ENCODE measurements at regions not wholly inside any gene's neighbourhood (a gene's known extent, or its start where the extent isn't known, plus 50 kb on each side); places are given as distances from the start of the nearest gene placed in this dataset.
A peak's percentile ranks its signal among the peaks of the same experiment; 100 is the strongest.

DNA sequence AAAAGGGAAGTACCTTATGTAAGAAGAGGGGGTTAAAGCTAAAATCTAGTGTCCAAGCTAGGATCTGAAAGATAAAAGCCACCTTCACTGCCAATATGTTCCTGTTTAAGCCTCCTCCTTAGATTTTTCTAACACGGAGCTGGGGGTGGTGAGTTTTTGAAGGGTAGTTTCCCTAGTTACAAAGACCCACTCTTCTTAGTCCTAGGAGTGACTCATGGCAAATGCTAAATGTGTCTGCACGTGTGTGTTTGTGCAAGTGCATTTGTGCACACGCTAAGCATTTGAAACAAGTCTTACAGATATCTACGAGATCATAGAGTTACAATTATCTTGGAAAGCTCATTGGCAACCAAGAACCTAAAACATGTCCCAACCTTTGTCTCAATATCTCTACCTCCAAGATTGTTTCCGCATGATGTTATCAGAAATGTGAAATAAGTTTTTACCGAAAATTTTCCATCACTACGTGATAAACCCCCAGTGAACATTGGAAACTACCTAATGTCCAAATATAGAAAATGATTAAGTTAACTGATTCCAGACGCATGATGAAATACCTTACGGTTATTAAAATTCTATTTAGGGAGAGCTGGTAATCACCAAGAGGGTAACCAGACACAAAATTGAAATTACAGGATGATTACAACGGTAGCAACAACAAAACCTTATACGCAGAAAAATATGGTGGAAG is 78.0 kb upstream of the HRH2 start:
- Histone ChIP-seq H3K4me1 (peaks cover 10% of the 10 kb centered on the region; the same call in 1 of the 2 replicates), H3K27ac (peak overlapping the region; percentile 33), H3K36me3 (no peaks in the 10 kb centered on the region), H3K4me3 (no peak overlapping the region), H3K27me3 (no peaks in the 10 kb centered on the region), H3K9me3 (replicated peaks) (no peaks in the 10 kb centered on the region)
- no peak for DNase-seq

DNA sequence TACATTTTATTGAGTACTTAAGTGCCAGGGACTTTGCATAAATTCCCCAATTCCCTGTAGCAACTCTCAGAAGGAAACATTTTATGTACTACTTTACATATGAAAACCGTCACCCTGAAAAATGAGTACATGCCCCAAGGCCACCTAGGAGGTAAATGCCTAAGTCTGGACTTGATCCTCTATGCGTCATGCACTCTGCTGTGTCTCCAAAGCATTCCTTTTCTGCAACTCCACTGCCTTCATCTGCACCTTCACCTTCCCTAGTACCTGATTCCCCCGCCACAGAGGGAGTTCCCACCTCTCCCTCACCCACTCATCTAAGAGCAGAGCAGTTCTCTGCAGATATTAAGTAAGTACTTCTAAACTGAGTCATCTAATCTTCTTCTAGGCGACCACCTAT is 75.2 kb upstream of the HRH2 start:
- DNase-seq: no peak
- no peak overlapping the region for H3K27ac ChIP-seq
- peaks cover 7% of the 10 kb centered on the region; the same call in 1 of the 2 replicates for H3K4me1 ChIP-seq
- no peaks in the 10 kb centered on the region for H3K36me3 ChIP-seq
- no peaks in the 10 kb centered on the region for H3K27me3 ChIP-seq
- no peak overlapping the region for H3K4me3 ChIP-seq
- H3K9me3 ChIP-seq (replicated peaks): no peaks in the 10 kb centered on the region

DNA sequence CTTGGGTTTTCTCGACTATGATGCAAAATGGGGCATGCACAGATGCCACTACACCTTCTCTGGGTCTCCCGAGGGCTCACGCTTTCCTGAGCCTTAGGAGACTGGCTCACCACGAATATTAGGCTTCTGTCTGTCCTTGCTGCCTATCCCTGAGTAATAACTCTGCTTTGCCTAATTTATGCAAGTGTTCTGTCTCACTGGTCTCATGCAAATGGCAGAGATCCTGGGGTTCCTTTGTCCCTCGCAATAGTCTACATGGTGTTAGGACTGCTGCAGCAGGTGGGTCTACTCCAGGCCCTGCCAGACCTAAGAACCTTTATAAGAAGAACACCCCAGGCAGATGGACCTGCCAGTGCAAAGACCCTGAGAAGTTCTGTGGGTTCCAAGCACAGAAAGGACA is 72.3 kb upstream of the HRH2 start:
- H3K9me3 ChIP-seq (replicated peaks): no peaks in the 10 kb centered on the region
- no peak overlapping the region for H3K27ac ChIP-seq
- H3K36me3 ChIP-seq: no peaks in the 10 kb centered on the region
- H3K27me3 ChIP-seq: no peaks in the 10 kb centered on the region
- DNase-seq: no peak
- H3K4me1 ChIP-seq: peaks cover 6% of the 10 kb centered on the region
- H3K4me3 ChIP-seq: no peak overlapping the region

DNA sequence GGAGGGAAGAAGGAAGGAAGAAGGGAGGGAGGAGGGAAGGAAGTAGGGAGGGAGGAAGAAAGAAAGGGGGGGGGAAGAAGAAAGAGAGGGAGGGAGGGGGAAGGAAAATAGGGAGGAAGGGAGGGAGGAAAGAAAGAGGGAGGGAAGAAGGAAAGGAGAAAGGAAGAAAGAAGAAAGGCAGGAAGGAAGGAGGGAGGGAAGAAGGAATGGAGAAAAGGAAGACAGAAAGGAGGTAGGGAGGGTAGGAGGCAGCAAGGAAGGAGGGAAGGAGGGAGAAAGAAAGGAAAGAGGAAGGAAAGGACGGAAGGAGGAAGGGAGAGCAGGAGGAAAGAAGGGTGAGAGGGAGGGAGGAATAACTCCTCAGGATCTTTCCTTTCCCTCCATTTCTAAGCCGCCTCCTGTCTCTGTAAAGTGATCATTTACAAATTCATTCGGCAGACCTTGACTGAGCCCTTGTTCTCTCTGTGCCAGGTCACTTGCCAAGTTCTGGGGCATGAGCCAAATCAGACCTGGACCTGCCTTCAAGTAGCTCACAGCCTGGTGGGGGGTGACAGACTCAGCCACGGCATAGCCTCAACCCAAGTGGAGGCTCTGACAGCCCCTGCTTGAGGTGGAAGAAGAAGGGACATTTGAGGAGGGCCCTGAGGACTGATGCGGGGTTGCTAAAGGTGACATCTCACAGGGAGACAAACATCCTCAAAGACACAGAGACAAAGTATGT is 69.0 kb upstream of the HRH2 start:
- Histone ChIP-seq H3K4me1 (peaks cover 9% of the 10 kb centered on the region), H3K36me3 (no peaks in the 10 kb centered on the region), H3K4me3 (no peak overlapping the region), H3K9me3 (replicated peaks) (no peaks in the 10 kb centered on the region), H3K27me3 (0 out of 2 replicates have a peak, but pooled peaks cover 3% of the 10 kb centered on the region), H3K27ac (no peak overlapping the region)
- no peak for DNase-seq

DNA sequence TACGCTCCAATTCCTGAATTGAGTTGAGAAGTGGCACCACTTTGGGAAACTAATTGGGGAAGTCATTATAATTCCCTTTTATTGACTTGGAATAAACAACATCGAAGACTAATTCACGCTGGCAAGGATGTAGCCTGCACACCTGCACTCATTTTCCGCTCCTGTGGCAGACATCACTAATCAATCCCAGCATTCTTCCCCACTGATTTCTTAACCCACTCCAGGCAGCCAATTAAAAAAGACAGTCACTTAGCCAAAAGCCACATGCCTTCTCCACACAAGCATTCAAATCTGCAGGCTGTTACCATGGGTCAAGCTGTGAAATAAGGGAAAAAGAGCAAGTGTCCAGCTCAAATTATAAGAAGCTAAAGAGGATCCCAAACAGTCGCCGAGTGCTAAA is 68.2 kb upstream of the HRH2 start:
- Histone ChIP-seq H3K4me3 (no peak overlapping the region), H3K9me3 (replicated peaks) (no peaks in the 10 kb centered on the region), H3K4me1 (peaks cover 9% of the 10 kb centered on the region), H3K27ac (peak overlapping the region; percentile 54), H3K36me3 (no peaks in the 10 kb centered on the region), H3K27me3 (0 out of 2 replicates have a peak, but pooled peaks cover 3% of the 10 kb centered on the region)
- DNase-seq: no peak

DNA sequence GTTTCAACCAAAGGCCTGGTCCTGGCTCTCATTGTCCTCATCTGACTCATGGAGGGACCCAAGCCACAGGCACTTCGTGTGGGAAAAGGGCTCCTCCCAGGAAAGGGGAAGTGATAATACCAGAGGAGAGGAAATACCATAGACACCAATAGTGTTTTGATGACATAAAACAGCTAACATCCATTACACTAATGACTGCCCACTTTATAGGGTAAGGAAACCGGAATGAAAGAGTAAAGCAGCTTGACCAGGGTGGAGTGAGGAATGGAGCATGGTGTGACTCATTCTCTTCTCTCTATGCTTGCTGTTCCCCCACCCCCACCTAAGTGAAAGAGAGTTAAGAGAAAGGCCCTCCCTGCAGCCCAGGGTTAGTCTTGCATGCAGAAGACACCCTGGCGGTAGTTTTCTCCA is 67.4 kb upstream of the HRH2 start:
- Histone ChIP-seq H3K4me3 (no peak overlapping the region), H3K4me1 (peaks cover 9% of the 10 kb centered on the region), H3K9me3 (replicated peaks) (no peaks in the 10 kb centered on the region), H3K27ac (peak overlapping the region; percentile 54), H3K36me3 (no peaks in the 10 kb centered on the region), H3K27me3 (0 out of 2 replicates have a peak, but pooled peaks cover 3% of the 10 kb centered on the region)
- DNase-seq: peak; percentile 61 to 65

DNA sequence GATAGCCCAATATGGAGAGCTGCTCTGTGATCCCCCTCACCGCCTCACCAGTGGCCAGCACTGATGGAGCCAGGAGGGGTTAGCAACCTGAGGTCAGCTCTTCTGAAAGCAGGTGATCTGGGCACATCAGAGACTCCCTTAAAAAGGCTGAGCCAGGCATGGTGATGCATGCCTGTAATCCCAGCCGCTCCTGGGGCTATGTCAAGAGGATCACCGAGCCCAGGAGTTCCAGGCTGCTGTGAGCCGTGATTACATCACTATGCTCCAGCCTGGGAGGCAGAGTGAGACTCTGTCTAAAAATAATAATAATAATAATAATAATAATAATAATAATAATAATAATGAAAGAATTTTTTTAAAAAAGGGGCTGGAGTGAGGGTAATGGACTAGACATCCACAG is 66.6 kb upstream of the HRH2 start:
- no peak overlapping the region for H3K27ac ChIP-seq
- H3K36me3 ChIP-seq: no peaks in the 10 kb centered on the region
- H3K27me3 ChIP-seq: 0 out of 2 replicates have a peak, but pooled peaks cover 3% of the 10 kb centered on the region

DNA sequence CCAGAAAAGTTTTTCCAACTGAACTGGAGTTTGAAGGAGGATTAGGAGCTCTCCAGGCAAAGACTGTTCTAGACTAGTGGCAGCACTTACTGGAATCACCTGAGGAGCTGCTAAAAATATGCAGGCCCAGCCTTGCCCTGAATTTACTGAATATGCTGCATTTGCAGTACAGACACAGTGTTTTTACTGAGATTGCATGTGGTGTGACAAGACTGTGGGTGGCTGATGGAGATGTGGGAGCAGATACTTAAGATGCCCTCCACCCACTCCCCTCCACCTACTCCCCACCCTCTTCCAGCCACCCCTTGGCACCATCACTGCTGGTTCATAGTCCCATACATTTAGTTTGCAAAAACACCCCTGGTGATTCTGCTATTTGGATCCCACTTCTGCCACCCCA is 64.1 kb upstream of the HRH2 start:
- no peak overlapping the region for H3K4me3 ChIP-seq
- peaks cover 9% of the 10 kb centered on the region for H3K4me1 ChIP-seq
- H3K27ac ChIP-seq: no peak overlapping the region
- H3K36me3 ChIP-seq: no peaks in the 10 kb centered on the region
- DNase-seq: no peak
- H3K9me3 ChIP-seq (replicated peaks): no peaks in the 10 kb centered on the region
- 0 out of 2 replicates have a peak, but pooled peaks cover 5% of the 10 kb centered on the region for H3K27me3 ChIP-seq

More for the DNA sequence above, 66.6 kb upstream of the HRH2 start:
- H3K4me1 ChIP-seq: peaks cover 9% of the 10 kb centered on the region
- DNase-seq: no peak
- H3K9me3 ChIP-seq (replicated peaks): no peaks in the 10 kb centered on the region
- H3K4me3 ChIP-seq: no peak overlapping the region

DNA sequence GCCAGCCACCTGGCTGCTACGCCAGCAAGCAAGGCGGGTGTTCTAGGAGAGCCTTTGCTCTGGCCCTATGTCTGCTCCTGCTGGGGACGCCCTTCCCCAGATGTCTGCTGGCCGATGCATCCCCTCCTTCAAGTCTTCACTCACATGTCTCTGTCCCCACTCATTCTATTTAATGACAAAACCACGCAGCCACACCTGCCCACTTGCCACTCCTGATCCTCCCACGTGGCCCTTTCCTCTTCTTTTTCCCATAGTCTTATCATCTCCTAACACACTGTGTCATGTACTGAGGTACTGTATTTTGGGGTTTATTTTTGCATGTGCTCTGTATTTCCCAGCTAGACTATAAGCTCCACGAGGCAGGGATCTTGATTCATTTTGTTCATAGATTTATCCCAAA is 62.0 kb upstream of the HRH2 start:
- no peak for DNase-seq

DNA sequence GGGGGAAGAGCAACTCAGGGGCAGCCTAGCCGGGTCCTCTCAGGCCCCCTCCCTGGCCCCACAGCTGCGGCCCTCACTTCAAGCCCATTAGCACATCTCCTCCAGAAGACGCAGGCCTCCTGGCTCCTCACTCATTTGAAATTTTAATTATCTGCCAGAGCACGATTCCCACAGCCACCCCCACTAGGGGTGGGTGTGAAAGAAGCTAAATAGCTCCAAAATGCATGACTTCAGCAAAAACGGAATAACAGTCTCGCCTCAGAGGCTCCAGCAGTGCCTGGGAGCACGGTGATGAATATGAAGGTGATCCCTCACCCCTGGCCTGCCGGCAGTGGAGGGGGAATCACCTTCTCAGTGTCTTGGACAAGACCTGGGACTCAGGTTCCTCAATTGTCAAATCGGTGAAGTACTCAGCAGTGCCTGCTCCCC is 61.1 kb upstream of the HRH2 start:
- no peak overlapping the region for H3K4me3 ChIP-seq
- no peak overlapping the region for H3K27ac ChIP-seq
- 0 out of 2 replicates have a peak, but pooled peaks cover 5% of the 10 kb centered on the region for H3K27me3 ChIP-seq
- no peaks in the 10 kb centered on the region for H3K36me3 ChIP-seq
- no peak for DNase-seq
- no peaks in the 10 kb centered on the region for H3K9me3 ChIP-seq (replicated peaks)
- no peaks in the 10 kb centered on the region for H3K4me1 ChIP-seq

More for the DNA sequence above, 62.0 kb upstream of the HRH2 start:
- H3K27me3 ChIP-seq: 0 out of 2 replicates have a peak, but pooled peaks cover 5% of the 10 kb centered on the region
- no peak overlapping the region for H3K4me3 ChIP-seq
- H3K27ac ChIP-seq: no peak overlapping the region
- peaks cover under 1% of the 10 kb centered on the region; the same call in 1 of the 2 replicates for H3K4me1 ChIP-seq
- no peaks in the 10 kb centered on the region for H3K36me3 ChIP-seq
- no peaks in the 10 kb centered on the region for H3K9me3 ChIP-seq (replicated peaks)

DNA sequence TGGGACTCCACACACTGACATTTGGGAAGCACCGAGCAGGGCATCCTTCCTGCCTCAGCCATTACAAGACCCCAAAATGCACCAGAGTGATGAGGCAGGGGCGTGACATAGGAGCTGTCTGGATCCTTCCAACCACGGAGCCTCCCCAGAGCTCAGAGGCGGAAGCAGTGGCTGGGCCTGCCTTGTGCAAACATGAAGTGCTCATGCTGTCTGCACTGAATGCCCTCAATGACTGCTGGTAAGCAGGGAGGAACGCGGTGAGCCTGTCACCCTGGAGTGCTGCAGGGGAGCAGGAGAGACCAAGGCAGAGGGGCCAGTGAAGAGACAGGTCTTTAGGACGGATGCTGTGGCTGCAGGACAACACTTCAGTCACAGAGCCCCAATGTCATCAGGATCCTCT is 60.2 kb upstream of the HRH2 start:
- no peaks in the 10 kb centered on the region for H3K36me3 ChIP-seq
- H3K4me1 ChIP-seq: no peaks in the 10 kb centered on the region
- no peak overlapping the region for H3K27ac ChIP-seq
- H3K9me3 ChIP-seq (replicated peaks): no peaks in the 10 kb centered on the region
- H3K27me3 ChIP-seq: 0 out of 2 replicates have a peak, but pooled peaks cover 4% of the 10 kb centered on the region
- DNase-seq: no peak
- H3K4me3 ChIP-seq: no peak overlapping the region

DNA sequence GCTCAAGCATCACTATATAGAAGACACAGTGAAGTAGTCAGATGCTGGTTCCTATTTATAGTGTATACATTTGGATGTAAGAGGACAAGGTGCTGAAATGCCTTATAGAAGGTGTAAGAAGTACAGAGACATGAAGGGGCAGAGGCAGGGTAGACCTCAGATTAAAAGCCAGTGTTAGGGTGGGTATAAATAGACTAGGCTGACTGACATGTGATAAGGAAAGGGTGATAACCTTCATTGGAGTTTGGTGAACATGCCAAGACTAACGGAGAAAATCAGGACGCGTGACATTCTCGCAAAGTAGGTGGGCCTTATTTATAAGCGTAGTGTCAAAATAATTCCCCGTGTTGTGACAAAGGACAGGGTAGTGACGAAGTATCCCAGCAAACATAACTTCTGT is 59.1 kb upstream of the HRH2 start:
- Histone ChIP-seq H3K4me1 (no peaks in the 10 kb centered on the region), H3K9me3 (replicated peaks) (no peaks in the 10 kb centered on the region), H3K36me3 (no peaks in the 10 kb centered on the region), H3K4me3 (no peak overlapping the region), H3K27me3 (0 out of 2 replicates have a peak, but pooled peaks cover 2% of the 10 kb centered on the region), H3K27ac (no peak overlapping the region)
- DNase-seq: no peak

DNA sequence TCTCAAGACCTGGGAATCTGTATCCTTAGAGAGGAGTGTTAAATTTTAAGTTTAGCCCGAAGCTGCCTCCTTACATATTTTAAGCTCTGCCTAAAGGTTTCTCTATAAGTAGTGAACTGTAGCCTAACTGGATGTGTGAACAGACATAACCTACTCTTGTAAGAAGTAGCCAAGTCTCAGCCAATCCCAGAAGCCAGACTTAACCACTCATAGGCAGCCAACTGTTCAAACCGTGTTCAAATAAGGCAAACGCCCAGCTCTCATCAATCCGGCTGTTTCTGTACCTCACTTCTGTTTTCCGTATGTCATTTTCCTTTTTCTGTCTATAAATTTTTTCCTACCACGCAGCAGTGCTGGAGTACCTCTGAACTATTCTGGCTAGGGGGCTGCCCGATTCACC is 58.7 kb upstream of the HRH2 start:
- Histone ChIP-seq H3K9me3 (replicated peaks) (no peaks in the 10 kb centered on the region), H3K27ac (no peak overlapping the region), H3K27me3 (0 out of 2 replicates have a peak, but pooled peaks cover 2% of the 10 kb centered on the region), H3K4me1 (no peaks in the 10 kb centered on the region), H3K4me3 (no peak overlapping the region), H3K36me3 (no peaks in the 10 kb centered on the region)
- no peak for DNase-seq

DNA sequence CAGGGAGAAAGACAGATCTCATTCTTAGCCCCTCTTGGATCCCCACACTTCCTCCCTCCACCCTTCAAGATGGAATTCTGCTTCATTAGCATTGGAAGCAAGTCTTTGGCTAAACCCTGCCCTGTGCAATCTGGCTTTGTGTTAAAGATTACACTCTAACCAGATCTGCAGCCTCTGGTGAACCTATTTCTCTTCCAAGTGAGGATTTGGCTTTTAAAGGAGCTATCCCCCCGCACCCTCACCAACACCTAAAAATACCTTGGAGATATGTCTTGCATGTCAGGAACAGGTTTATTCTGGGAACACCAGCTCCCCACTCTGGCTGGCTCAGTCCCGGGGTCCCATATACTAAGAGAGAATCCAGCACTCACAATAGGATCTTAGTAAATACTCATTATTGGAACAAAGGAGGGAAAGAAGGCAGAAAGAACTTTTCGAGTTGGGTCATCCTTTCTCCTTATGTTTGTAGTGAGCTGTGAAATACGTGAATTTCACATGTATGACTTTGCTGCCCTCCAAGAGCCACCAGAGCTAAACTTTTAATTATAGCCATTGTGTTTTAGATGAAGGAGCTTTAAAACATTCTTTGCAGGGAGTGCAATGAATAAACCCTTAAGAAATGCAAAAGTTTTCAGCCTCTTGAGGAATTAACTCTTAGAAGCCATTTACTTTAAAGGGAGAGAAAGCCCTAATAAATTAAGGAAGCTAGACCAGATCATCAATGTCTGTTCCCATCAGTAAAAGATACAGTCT is 53.7 kb upstream of the HRH2 start:
- Histone ChIP-seq H3K4me1 (no peaks in the 10 kb centered on the region), H3K27ac (no peak overlapping the region), H3K9me3 (replicated peaks) (no peaks in the 10 kb centered on the region; the same call in 1 of the 2 replicates), H3K27me3 (no peaks in the 10 kb centered on the region), H3K4me3 (no peak overlapping the region), H3K36me3 (no peaks in the 10 kb centered on the region)
- DNase-seq: no peak

DNA sequence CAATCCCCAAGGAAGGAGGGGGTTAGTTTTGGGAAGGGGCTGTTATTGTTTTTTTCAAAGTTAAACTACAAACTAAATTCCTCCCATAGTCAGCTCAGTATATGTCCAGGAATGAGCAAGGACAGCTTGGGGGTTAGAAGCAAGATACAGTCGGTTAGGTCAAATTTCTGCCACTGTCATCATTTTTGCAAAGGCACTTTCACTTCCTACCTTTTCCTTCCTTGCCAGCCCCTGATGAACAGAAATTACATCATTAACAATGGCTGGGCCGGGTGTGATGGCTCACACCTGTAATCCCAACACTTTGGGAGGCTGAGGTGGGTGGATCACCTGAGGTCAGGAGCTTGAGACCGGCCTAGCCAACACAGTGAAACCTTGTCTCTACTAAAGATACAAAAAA is 51.5 kb upstream of the HRH2 start:
- Histone ChIP-seq H3K27ac (no peak overlapping the region), H3K4me1 (no peaks in the 10 kb centered on the region), H3K27me3 (no peaks in the 10 kb centered on the region), H3K4me3 (no peak overlapping the region), H3K9me3 (replicated peaks) (no peaks in the 10 kb centered on the region; the same call in 1 of the 2 replicates), H3K36me3 (no peaks in the 10 kb centered on the region)
- no peak for DNase-seq

All from SJCRH30 (cell line).